ENCODE measurements at regions not wholly inside any gene's neighbourhood (a gene's known extent, or its start where the extent isn't known, plus 50 kb on each side); places are given as distances from the start of the nearest gene placed in this dataset.

- DNase-seq (ENCODE audit: low read depth, low spot score), result no peak
These were observed 220.7 kb upstream of the ZBED5 start for GRCh38 chr11:11078344-11079086.

DNA sequence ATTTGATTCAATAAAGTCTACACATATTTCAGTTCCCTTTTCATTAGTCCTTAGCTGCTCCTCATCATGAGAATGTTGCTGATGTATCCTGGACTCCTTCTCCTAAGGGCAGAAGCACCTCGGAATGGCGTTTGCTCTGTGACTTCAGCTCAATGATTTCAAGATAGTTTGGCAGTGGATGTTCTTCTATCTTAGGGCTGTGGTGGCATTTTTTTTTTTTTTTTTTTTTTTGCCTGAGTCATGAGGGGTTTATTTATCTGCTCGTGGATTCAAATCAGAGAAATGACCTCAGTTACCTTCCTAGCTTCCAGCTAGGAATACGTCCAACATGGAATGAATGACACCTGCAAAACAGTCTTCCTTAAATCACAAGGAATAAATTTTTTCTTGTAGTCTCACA is 220.0 kb upstream of the ZBED5 start:
- DNase-seq (ENCODE audit: low read depth, low spot score), result no peak

DNA sequence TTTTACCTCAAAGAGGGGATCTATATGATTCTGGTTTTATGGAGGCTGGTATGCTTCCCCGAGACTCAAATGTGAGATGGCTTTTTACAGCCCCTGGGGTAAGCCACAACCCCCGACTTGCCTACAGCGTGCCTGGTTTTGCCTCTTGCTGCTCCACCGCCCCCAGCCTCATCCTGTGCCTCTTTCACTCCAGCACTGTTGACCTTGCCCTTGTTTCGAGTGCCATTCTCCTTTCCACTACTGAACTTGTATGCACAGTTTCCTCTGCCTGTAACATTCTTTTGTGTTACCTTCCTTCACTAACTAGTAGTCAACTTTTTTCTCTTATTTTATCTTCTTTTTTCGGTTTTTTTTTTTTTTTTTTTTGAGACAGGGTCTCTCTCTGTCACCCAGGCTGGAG is 219.0 kb upstream of the ZBED5 start:
- no peak for DNase-seq (ENCODE audit: low read depth, low spot score)

GRCh38 chr11:11076276-11076675 is 218.4 kb upstream of the ZBED5 start:
- no peak for DNase-seq (ENCODE audit: low read depth, low spot score)

- no peak for DNase-seq (ENCODE audit: low read depth, low spot score)
These were observed 217.8 kb upstream of the ZBED5 start for GRCh38 chr11:11075515-11076171.

DNA sequence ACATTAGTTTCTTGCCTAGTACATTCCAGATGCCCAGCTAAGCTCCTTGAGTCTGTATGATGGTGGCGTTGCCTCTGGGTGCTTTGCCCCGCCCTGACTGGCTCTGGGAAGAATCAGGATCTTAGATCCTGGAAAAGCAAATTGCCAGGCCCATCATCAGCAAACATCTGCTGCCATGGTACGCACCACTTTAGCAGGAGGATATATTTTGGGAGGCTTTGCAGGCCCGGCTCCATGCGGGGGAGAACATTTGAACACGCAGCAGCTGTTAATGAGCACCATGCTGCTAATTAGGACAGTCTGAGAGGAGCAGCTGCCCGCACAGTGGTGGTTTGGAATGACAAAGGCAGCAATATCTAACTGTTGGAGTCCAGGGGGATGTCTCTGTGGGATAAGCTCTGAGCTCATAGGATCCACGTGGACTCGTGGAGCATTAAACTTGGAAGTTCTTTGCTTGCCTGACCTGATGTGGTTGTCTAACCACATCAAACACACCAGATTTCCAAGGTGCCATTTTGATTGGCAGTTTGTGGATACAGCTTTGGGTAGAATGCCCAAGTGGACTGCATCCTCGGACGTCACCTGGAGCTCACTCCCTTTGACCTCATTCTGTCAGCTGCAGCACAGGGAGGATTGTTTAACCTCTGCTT is 217.0 kb upstream of the ZBED5 start:
- DNase-seq (ENCODE audit: low read depth, low spot score), result no peak

DNA sequence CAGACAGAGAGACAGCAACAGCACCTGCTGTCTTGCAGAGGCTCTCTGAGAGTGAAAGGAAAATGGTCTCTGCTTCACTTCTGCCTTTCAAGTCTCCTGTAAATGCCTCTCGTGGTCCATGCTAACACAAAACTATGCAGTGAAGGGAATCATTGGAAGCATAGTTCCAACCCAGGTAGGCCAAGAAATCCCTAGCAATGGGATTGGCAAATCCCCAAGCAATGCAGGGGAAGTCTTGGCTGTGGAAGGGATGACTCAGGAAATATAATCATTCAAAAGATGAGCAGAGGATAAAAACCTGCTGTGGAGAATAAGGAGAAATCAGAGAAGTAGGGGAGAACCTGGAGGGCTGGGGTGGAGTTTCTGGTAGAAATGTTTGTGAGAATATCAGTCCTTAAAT is 216.1 kb upstream of the ZBED5 start:
- DNase-seq (ENCODE audit: low read depth, low spot score), result no peak

- DNase-seq (ENCODE audit: low read depth, low spot score), result no peak
These were observed 214.2 kb upstream of the ZBED5 start for GRCh38 chr11:11072067-11072466.

GRCh38 chr11:11071486-11071885 is 213.6 kb upstream of the ZBED5 start:
- no peak for DNase-seq (ENCODE audit: low read depth, low spot score)

GRCh38 chr11:11070976-11071375 is 213.1 kb upstream of the ZBED5 start:
- no peak for DNase-seq (ENCODE audit: low read depth, low spot score)

DNA sequence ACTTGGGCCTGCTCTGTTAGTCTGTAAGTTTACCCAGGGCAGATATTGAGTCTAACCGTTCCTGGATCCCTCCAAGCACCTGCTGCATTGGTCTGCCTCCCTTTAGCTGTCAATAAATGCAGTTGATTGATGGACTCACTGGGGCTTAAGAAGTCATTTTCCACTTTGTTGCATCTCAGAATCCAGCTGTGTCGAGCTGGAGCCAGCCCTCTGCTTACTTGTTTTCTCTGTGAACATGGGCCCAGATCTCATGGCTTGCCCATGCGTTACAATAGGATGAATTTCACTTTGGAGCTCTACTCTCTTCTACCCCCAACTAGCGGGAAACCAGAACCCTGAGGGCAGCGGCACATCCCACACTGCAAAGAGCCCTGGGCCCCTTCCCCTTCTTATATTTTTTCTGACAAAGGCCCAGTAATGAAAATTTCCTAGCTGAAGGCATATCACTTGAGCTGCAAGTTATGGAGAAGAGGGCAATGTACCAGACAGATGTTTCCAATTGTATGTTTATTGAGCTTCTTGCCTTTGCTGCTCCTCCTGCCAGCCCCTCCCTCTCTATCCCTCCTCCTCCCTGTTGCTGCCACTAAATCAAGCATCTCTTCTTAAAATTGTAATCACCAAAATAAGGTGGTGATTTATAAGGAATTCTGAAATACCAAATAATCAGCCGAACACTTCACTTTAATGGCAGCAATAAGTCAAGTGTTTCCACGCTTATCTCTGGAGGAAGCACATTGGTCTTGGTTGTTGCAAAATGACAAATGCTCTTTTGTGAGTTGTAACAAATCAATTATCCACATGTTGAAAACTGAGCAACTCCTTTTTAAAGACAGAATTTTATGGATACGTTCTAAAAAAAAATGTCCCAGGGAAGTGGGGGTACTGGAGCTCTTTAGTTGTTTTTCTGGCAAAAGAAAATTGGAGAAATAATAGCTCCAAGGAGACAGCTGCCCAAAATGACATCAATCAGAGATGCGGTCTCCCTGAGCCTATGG is 212.3 kb upstream of the ZBED5 start:
- no peak for DNase-seq (ENCODE audit: low read depth, low spot score)

DNA sequence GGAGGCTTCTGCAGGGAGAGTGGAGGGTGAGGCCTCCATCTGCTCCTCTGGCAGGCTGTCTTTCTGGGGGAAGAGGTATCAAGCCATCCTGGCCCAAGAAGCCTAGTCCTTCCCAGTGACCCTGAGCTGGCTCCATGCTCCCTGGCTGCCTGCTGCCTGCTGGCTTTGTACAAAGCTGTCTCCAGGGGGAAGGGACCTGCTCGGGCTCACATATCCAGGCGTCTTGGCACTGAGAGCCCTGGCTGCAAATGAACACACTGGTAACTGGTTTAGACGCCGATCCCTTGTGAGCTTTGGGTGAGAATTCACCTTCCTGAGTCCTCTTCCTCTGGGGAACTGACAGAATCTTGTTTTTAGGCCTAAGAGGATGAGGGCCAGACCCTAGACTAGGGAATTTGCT is 210.3 kb upstream of the ZBED5 start:
- no peak for DNase-seq (ENCODE audit: low read depth, low spot score)

GRCh38 chr11:11065396-11065795 is 207.5 kb upstream of the ZBED5 start:
- DNase-seq (ENCODE audit: low read depth, low spot score), result no peak

GRCh38 chr11:11057472-11057854 is 199.6 kb upstream of the ZBED5 start:
- DNase-seq (ENCODE audit: low read depth, low spot score), result no peak

DNA sequence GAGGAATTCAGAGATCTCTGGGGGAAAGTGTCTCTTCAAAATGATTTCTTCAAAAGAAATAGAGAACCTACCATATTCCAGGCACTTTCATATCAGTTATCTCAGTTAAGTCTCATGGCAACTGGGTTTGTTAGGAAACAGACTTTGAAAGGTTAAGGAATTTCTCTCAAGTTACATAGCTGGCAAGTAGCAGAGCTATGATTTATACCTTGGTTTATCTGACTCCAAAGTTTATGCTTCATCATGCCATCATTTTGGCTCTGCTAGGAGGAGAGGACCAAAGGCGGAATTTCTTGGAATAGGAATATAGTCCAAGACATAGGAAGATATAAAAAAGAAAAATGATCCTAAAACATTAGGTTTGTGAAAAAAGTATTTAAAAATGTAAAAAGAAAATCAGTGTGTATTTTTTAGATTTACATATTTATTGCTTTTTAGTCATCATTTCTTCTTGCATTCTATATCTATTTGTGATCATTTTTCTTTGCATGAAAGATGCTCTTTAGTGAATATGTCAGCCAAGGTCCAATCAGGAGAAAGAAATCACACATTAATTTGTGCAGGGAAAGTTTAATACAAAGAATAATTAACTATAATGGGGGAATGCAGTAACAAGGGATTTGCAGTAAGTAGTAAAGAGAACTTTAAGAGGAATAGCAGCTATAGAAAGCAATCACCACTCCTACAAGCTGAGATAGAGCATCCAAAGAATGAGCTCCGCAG is 199.1 kb upstream of the ZBED5 start:
- DNase-seq (ENCODE audit: low read depth, low spot score), result no peak

- DNase-seq (ENCODE audit: low read depth, low spot score), result no peak
These were observed 198.5 kb upstream of the ZBED5 start for GRCh38 chr11:11056316-11056715.

DNA sequence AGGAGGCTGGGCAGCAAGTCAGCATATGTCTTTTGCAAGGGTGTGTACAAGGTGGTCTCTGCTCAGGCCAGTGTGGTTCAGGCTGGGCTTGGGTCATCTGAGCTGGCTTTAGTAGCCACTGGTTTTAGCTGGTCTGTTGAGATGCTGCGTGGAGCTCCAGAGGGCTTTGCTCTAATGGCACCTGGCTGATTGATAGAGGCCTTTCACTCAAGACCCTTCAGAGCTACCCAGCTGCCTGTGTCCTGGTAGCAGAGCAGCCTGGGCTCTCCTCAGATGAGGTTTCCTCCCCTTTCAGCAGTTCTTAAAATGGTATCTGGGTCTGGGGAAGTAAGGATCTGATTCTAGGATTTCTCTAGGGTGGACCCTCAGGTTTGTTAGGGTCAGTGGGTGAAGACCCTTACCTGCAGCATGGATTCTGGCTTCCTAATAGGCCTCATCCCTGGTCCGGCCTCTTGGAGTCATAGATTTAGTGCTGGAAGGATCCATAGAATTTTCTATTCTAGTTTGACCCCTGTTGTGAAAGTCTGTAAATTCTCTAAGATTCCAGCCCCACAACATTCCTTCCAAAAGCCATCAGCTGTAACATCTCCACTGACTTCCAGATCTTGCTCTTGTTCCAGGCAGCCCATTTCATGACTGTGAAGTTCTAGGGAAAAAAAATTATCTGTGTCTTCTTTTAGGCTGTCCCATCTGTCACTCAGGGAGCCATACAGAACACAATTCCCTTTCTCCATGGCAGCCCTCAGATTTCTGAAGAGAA is 190.2 kb upstream of the ZBED5 start:
- no peak for DNase-seq (ENCODE audit: low read depth, low spot score)

- no peak for DNase-seq (ENCODE audit: low read depth, low spot score)
These were observed 188.9 kb upstream of the ZBED5 start for GRCh38 chr11:11046781-11047180.

GRCh38 chr11:11045156-11045930 is 187.5 kb upstream of the ZBED5 start:
- no peak for DNase-seq (ENCODE audit: low read depth, low spot score)

All from pulmonary artery endothelial cell (primary cell).